Cardiac fibroblast (primary cell): ENCODE measurements at regions not wholly inside any gene's neighbourhood (a gene's known extent, or its start where the extent isn't known, plus 50 kb on each side); places are given as distances from the start of the nearest gene placed in this dataset.
A peak's percentile ranks its signal among the peaks of the same experiment; 100 is the strongest.

Experiments
- DNase-seq, 2 donors: peaks; one replicate each; pipeline versions ENCODE4 v3.0.0 to v3.0.0-alpha.2; 2010; ENCODE audit warnings: low read depth in 2 of 2
- H3K4me3 ChIP-seq, 2 donors: replicated peaks in 1 of 2; 1 replicate in 1 of 2; 2 replicates in 1 of 2; pipeline ENCODE4 v1.5.1; 2011; ENCODE audit warnings: low read depth in 2 of 2, low read length in 2 of 2, mild to moderate bottlenecking in 2 of 2, moderate library complexity in 1 of 2
- CTCF ChIP-seq: IDR thresholded peaks from one replicate; pipeline ENCODE4 v1.5.1; 2011; ENCODE audit warnings: low read depth, mild to moderate bottlenecking, low read length, inconsistent platforms

- TF ChIP-seq CTCF: no peak
- no peak for DNase-seq
- H3K4me3 ChIP-seq: no peak overlapping the region
Measured at GRCh38 chr10:3534433-3534832, 250.6 kb downstream of the KLF6 start.

- no peak for DNase-seq
- no peak for TF ChIP-seq CTCF
- H3K4me3 ChIP-seq: no peak overlapping the region
Measured at GRCh38 chr10:3533296-3533695, 251.7 kb downstream of the KLF6 start.

GRCh38 chr10:3532644-3533043 lies 252.4 kb downstream of the KLF6 start:
- TF ChIP-seq CTCF: no peak
- DNase-seq: peak in 1 of 2 donors; percentile 26
- H3K4me3 ChIP-seq: no peak overlapping the region

GRCh38 chr10:3531670-3532069 lies 253.3 kb downstream of the KLF6 start:
- H3K4me3 ChIP-seq: no peak overlapping the region
- no peak for TF ChIP-seq CTCF
- DNase-seq: no peak

- no peak for TF ChIP-seq CTCF
- DNase-seq: no peak
- no peak overlapping the region for H3K4me3 ChIP-seq
Measured at GRCh38 chr10:3530783-3531645, 254.0 kb downstream of the KLF6 start.

- no peak for DNase-seq
- no peak for TF ChIP-seq CTCF
- no peak overlapping the region for H3K4me3 ChIP-seq
Measured at GRCh38 chr10:3530346-3530745, 254.7 kb downstream of the KLF6 start.

- no peak overlapping the region for H3K4me3 ChIP-seq
- no peak for DNase-seq
- TF ChIP-seq CTCF: no peak
Measured at GRCh38 chr10:3529691-3530090, 255.3 kb downstream of the KLF6 start.
